OCI-LY1 (cell line): ENCODE measurements at regions not wholly inside any gene's neighbourhood (a gene's known extent, or its start where the extent isn't known, plus 50 kb on each side); places are given as distances from the start of the nearest gene placed in this dataset.

Experiments used
- H2AFZ ChIP-seq: fragments of 200-600 bp; sonication (generic), shearing (Covaris generic); 2 replicates; pipeline ENCODE4 v1.6.0; 2014; ENCODE audit warnings: antibody characterized with exemption, mild to moderate bottlenecking, low read length
- H3F3A ChIP-seq: fragments of 200-600 bp; sonication (generic), shearing (Covaris generic); 2 replicates; pipeline ENCODE4 v1.6.0; 2014; ENCODE audit warnings: mild to moderate bottlenecking, antibody characterized with exemption, low read length, moderate library complexity; ENCODE audit not compliant: insufficient read depth
- H3K27ac ChIP-seq: fragments of 200-600 bp; sonication (generic); 2 replicates; pipeline ENCODE4 v1.5.1; 2014; ENCODE audit warnings: low read length, mixed run types, mild to moderate bottlenecking, low read depth; ENCODE audit not compliant: poor library complexity, severe bottlenecking
- H3K27me3 ChIP-seq: fragments of 200-600 bp; sonication (generic); 2 replicates; pipeline ENCODE4 v1.6.0; 2014; ENCODE audit warnings: antibody characterized with exemption, mild to moderate bottlenecking, low read length, moderate library complexity; ENCODE audit not compliant: insufficient read depth
- H3K36me3 ChIP-seq: fragments of 200-600 bp; sonication (generic); 2 replicates; pipeline ENCODE4 v1.6.1; 2014; ENCODE audit warnings: mild to moderate bottlenecking, antibody characterized with exemption, low read length, moderate library complexity, mixed read lengths; ENCODE audit not compliant: insufficient read depth
- H3K4me1 ChIP-seq: fragments of 200-600 bp; sonication (generic); 2 replicates; pipeline ENCODE4 v1.5.1; 2014; ENCODE audit warnings: mild to moderate bottlenecking, low read length, moderate library complexity; ENCODE audit not compliant: insufficient read depth, severe bottlenecking
- H3K4me2 ChIP-seq: fragments of 200-600 bp; sonication (generic), shearing (Covaris generic); 2 replicates; pipeline ENCODE4 v1.6.1; 2014; ENCODE audit warnings: low read length
- H3K4me3 ChIP-seq: fragments of 200-600 bp; sonication (generic); 2 replicates; pipeline ENCODE4 v1.5.1; 2014; ENCODE audit warnings: low read length, low read depth, mild to moderate bottlenecking, mixed read lengths; ENCODE audit not compliant: poor library complexity, severe bottlenecking
- H3K79me2 ChIP-seq: fragments of 200-600 bp; shearing (Covaris generic); 2 replicates; pipeline ENCODE4 v1.6.1; 2016; ENCODE audit warnings: mixed run types, low read length, mixed read lengths; ENCODE audit not compliant: insufficient read depth
- H3K9ac ChIP-seq: fragments of 200-600 bp; sonication (generic), shearing (Covaris generic); 2 replicates; pipeline ENCODE4 v1.6.1; 2014; ENCODE audit warnings: mild to moderate bottlenecking, low read length, mixed read lengths
- H3K9me2 ChIP-seq: fragments of 200-600 bp; sonication (generic), shearing (Covaris generic); 2 replicates; pipeline ENCODE4 v1.6.1; 2014; ENCODE audit warnings: low read depth, mild to moderate bottlenecking, low read length, mixed read lengths
- H3K9me3 ChIP-seq: fragments of 200-600 bp; shearing (Covaris generic); 2 replicates; pipeline ENCODE4 v1.6.1; 2014; ENCODE audit warnings: low read length, mixed read lengths
- H4K20me1 ChIP-seq: fragments of 200-600 bp; sonication (generic), shearing (Covaris generic); 2 replicates; pipeline ENCODE4 v1.6.0; 2016; ENCODE audit warnings: mild to moderate bottlenecking, low read length; ENCODE audit not compliant: insufficient read depth
- CTCF ChIP-seq: fragments of 200-600 bp; sonication (generic), shearing (Covaris generic); IDR thresholded peaks from 2 replicates; pipeline ENCODE4 v1.5.1; 2017; ENCODE audit warnings: mild to moderate bottlenecking, antibody characterized with exemption, low read length, moderate library complexity, mixed read lengths
- EZH2 ChIP-seq: fragments of 200-600 bp; sonication (generic), shearing (Covaris generic); IDR thresholded peaks from 2 replicates; pipeline ENCODE4 v1.8.0; 2017; ENCODE audit warnings: borderline replicate concordance, mixed run types, mild to moderate bottlenecking, antibody characterized with exemption, low read length, moderate library complexity, mixed read lengths

GRCh38 chr5:60260658-60261057 is 367.1 kb upstream of the PDE4D start:
- Histone ChIP-seq H3K79me2 (no peaks in the 10 kb centered on the region), H3K4me3 (no peak overlapping the region), H3K9me3 (no peaks in the 10 kb centered on the region), H3K9ac (no peak overlapping the region), H2AFZ (no peak overlapping the region), H3K36me3 (no peaks in the 10 kb centered on the region), H3K4me2 (no peak overlapping the region), H3K27me3 (no peaks in the 10 kb centered on the region), H4K20me1 (no peaks in the 10 kb centered on the region), H3K27ac (no peak overlapping the region), H3K9me2 (no peaks in the 10 kb centered on the region), H3F3A (no peaks in the 10 kb centered on the region), H3K4me1 (no peaks in the 10 kb centered on the region)
- TF ChIP-seq CTCF (no peak), EZH2 (no peak)

- no peak for TF ChIP-seq CTCF
- no peak for TF ChIP-seq EZH2
- H3K4me1 ChIP-seq: no peaks in the 10 kb centered on the region
- H3K79me2 ChIP-seq: no peaks in the 10 kb centered on the region
- no peak overlapping the region for H3K27ac ChIP-seq
- no peak overlapping the region for H3K4me2 ChIP-seq
- H3K9me2 ChIP-seq: no peaks in the 10 kb centered on the region
- H2AFZ ChIP-seq: no peak overlapping the region
- H3K27me3 ChIP-seq: no peaks in the 10 kb centered on the region
- no peaks in the 10 kb centered on the region for H4K20me1 ChIP-seq
- H3K36me3 ChIP-seq: no peaks in the 10 kb centered on the region
- H3K9me3 ChIP-seq: no peaks in the 10 kb centered on the region
- H3K4me3 ChIP-seq: no peak overlapping the region
- no peaks in the 10 kb centered on the region for H3F3A ChIP-seq
- H3K9ac ChIP-seq: no peak overlapping the region
These were observed 366.2 kb upstream of the PDE4D start for GRCh38 chr5:60259730-60260129.

- Histone ChIP-seq H3K79me2 (no peaks in the 10 kb centered on the region), H3K4me2 (no peak overlapping the region), H3K9ac (no peak overlapping the region), H3F3A (no peaks in the 10 kb centered on the region), H3K9me3 (no peaks in the 10 kb centered on the region), H3K4me3 (no peak overlapping the region), H2AFZ (no peak overlapping the region), H3K27ac (no peak overlapping the region), H3K36me3 (no peaks in the 10 kb centered on the region), H3K4me1 (no peaks in the 10 kb centered on the region), H3K27me3 (no peaks in the 10 kb centered on the region), H4K20me1 (no peaks in the 10 kb centered on the region), H3K9me2 (no peaks in the 10 kb centered on the region)
- TF ChIP-seq EZH2 (no peak), CTCF (no peak)
These were observed 364.2 kb upstream of the PDE4D start for GRCh38 chr5:60257596-60258271.
